ENCODE measurements at regions not wholly inside any gene's neighbourhood (a gene's known extent, or its start where the extent isn't known, plus 50 kb on each side); places are given as distances from the start of the nearest gene placed in this dataset.

- H3K4ac ChIP-seq (ENCODE audit: low read depth, low read length) = no peak overlapping the region
- DNase-seq = no peak
- no peak overlapping the region for H3K18ac ChIP-seq (ENCODE audit: insufficient read length, low read depth, low read length)
- no peak overlapping the region for H3K23ac ChIP-seq (ENCODE audit: insufficient read length, low read depth, low read length)
- H3K14ac ChIP-seq (ENCODE audit: insufficient read depth, low read length) = no peak overlapping the region
- H3K4me1 Mint-ChIP-seq = peaks cover 25 to 45% of the 10 kb centered on the region in 2 experiments
- no peak overlapping the region for H4K8ac ChIP-seq (replicated peaks; ENCODE audit: insufficient read length, low read depth, low read length)
- no peaks in the 10 kb centered on the region for H4K20me1 ChIP-seq (ENCODE audit: control insufficient read depth, insufficient read depth, insufficient read length)
- no CpG with 5 or more reads among the region's 5 CpGs for WGBS (ENCODE audit: extremely low coverage, insufficient read length, low lambda C conversion rate)
- no peak overlapping the region for H3K4me2 ChIP-seq (ENCODE audit: insufficient read depth, insufficient read length, low read length)
- H3K79me2 ChIP-seq (ENCODE audit: insufficient read depth, low read length) = no peaks in the 10 kb centered on the region
- no peaks in the 10 kb centered on the region for H3K36me3 Mint-ChIP-seq (ENCODE audit: insufficient read depth in 1 of 3, low read depth in 3 of 3)
- no peak overlapping the region for H2BK120ac ChIP-seq (ENCODE audit: low read depth, low read length, poor library complexity, severe bottlenecking)
- H2AK5ac ChIP-seq (ENCODE audit: insufficient read length, low read length) = no peak overlapping the region
- no peaks in the 10 kb centered on the region for H3K79me1 ChIP-seq (ENCODE audit: insufficient read depth, low read depth, low read length, poor library complexity, severe bottlenecking)
- no peak overlapping the region; a peak in 1 of 7 replicates for H3K27ac Mint-ChIP-seq
- no peak overlapping the region for H2BK15ac ChIP-seq (ENCODE audit: low read depth, low read length)
- no peaks in the 10 kb centered on the region for H3K23me2 ChIP-seq (ENCODE audit: insufficient read length, low read depth, low read length, poor library complexity, severe bottlenecking)
- no peak for TF ChIP-seq CTCF (conservative IDR thresholded peaks at IDR 0.05)
- no peak overlapping the region for H2BK5ac ChIP-seq (ENCODE audit: insufficient read length, low read length)
- no peak overlapping the region for H3K9ac ChIP-seq (ENCODE audit: extremely low read depth, insufficient read length, low read length)
- H3K27ac ChIP-seq (ENCODE audit: insufficient read length, low read depth, low read length) = no peak overlapping the region
- no peak overlapping the region for H4K91ac ChIP-seq (ENCODE audit: insufficient read length, low read depth, low read length)
- H3K4me3 Mint-ChIP-seq = no peak overlapping the region; a peak in 1 of 5 replicates
- no peak overlapping the region for H3K56ac ChIP-seq (ENCODE audit: insufficient read length, low read depth, low read length)
- no peak overlapping the region for H2BK20ac ChIP-seq (ENCODE audit: low read depth, low read length, poor library complexity, severe bottlenecking)
- H3K27me3 Mint-ChIP-seq (ENCODE audit: low read depth) = peaks cover 6% of the 10 kb centered on the region
- no peak overlapping the region for H2BK12ac ChIP-seq (ENCODE audit: insufficient read length, low read depth, low read length)
- H3K9me3 Mint-ChIP-seq = no peaks in the 10 kb centered on the region
- no peaks in the 10 kb centered on the region; the same call in 1 of the 2 replicates for H3K4me1 ChIP-seq (ENCODE audit: insufficient read depth, low read length)
- H4K5ac ChIP-seq (ENCODE audit: insufficient read length, low read depth, low read length) = no peak overlapping the region
- no peaks in the 10 kb centered on the region for H3K9me3 ChIP-seq (ENCODE audit: control insufficient read depth, low read depth, low read length)
- no peak overlapping the region for H3T11ph ChIP-seq (ENCODE audit: low read length)
- H3K27me3 ChIP-seq (ENCODE audit: insufficient read depth, low read length) = no peaks in the 10 kb centered on the region
- no peak overlapping the region for H2AFZ ChIP-seq (ENCODE audit: low read length)
Measured at GRCh38 chr10:123356799-123357198, 202.6 kb downstream of the BUB3 start.

Measured in H9 (cell line).